VCaP (cell line): ENCODE measurements at regions not wholly inside any gene's neighbourhood (a gene's known extent, or its start where the extent isn't known, plus 50 kb on each side); places are given as distances from the start of the nearest gene placed in this dataset.

Experiments used
- H3K27ac ChIP-seq: fragments of 450-650 bp; 2 replicates; pipeline ENCODE4 v1.5.1; 2017
- TF ChIP-seq, protein P1 (sequence below): fragments of 450-650 bp; conservative IDR thresholded peaks from 2 replicates; pipeline ENCODE4 v1.5.1; 2017; ENCODE audit warnings: mild to moderate bottlenecking, moderate library complexity

- TF ChIP-seq, protein P1, sequence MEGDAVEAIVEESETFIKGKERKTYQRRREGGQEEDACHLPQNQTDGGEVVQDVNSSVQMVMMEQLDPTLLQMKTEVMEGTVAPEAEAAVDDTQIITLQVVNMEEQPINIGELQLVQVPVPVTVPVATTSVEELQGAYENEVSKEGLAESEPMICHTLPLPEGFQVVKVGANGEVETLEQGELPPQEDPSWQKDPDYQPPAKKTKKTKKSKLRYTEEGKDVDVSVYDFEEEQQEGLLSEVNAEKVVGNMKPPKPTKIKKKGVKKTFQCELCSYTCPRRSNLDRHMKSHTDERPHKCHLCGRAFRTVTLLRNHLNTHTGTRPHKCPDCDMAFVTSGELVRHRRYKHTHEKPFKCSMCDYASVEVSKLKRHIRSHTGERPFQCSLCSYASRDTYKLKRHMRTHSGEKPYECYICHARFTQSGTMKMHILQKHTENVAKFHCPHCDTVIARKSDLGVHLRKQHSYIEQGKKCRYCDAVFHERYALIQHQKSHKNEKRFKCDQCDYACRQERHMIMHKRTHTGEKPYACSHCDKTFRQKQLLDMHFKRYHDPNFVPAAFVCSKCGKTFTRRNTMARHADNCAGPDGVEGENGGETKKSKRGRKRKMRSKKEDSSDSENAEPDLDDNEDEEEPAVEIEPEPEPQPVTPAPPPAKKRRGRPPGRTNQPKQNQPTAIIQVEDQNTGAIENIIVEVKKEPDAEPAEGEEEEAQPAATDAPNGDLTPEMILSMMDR: no peak
- no peak overlapping the region for H3K27ac ChIP-seq
These were observed 243.1 kb downstream of the LTN1 start for GRCh38 chr21:28749536-28749935.

DNA sequence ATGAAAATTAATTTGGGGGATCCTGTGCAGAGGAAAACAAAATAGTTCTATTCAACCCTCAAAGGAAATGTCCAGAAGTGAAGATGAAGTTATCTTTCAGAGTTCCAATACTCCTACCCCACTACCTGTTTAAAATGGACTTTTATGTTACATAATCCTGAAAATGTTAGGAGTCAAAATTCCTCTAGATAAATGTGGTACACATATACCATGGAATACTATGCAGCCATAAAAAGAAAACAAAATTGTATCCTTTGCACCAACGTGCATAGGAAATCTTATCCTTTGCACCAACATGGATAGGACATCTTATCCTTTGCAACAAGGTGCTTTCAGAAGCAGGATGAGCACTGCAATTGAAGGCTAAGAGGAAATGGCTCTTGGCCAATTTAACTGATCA lies 245.2 kb downstream of the LTN1 start:
- H3K27ac ChIP-seq: no peak overlapping the region
- TF ChIP-seq, protein P1: no peak

- H3K27ac ChIP-seq: peak overlapping the region; percentile 86; the same call in 1 of the 2 replicates
- TF ChIP-seq, protein P1: no peak
These were observed 246.5 kb downstream of the LTN1 start for GRCh38 chr21:28746166-28746565.

GRCh38 chr21:28745131-28746016 lies 247.3 kb downstream of the LTN1 start:
- TF ChIP-seq, protein P1: peak; percentile 96
- H3K27ac ChIP-seq: peak overlapping the region; percentile 86

GRCh38 chr21:28743723-28744122 lies 249.0 kb downstream of the LTN1 start:
- TF ChIP-seq, protein P1: no peak
- peak overlapping the region; percentile 86 for H3K27ac ChIP-seq

GRCh38 chr21:28742527-28742926 lies 250.2 kb downstream of the LTN1 start:
- H3K27ac ChIP-seq: peak overlapping the region; percentile 86; the same call in 1 of the 2 replicates

DNA sequence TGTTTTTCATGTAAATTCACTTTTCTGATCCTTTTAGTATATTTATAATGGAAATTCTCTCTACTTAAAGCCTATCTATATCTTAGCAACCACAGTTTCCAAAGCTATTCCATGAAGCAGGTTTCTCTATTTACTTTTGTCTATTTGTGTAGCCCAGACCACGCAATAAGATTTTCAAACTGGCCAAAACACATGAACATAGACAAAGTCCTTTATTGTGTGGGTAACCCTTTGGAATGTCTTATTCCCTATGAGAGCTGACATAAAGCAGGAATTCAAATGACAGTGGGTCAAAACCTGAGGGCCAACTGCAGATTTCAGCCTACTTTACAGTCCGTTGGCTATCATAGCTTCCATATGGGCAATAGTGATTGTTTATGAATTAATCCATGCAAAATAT lies 252.6 kb downstream of the LTN1 start:
- H3K27ac ChIP-seq: no peak overlapping the region; the same call in 1 of the 2 replicates

More at GRCh38 chr21:28742527-28742926, 250.2 kb downstream of the LTN1 start:
- TF ChIP-seq, protein P1: peak; percentile 77

More for the DNA sequence above, 252.6 kb downstream of the LTN1 start:
- TF ChIP-seq, protein P1: no peak
